HL-60 (cell line): ENCODE measurements at regions not wholly inside any gene's neighbourhood (a gene's known extent, or its start where the extent isn't known, plus 50 kb on each side); places are given as distances from the start of the nearest gene placed in this dataset.

Experiments
- CTCF ChIP-seq: IDR thresholded peaks from one replicate; pipeline ENCODE4 v1.5.1; 2011; ENCODE audit warnings: low read length, control low read depth, inconsistent platforms; ENCODE audit not compliant: insufficient read depth
- GABPA ChIP-seq: IDR thresholded peaks from 2 replicates; pipeline ENCODE4 v1.6.1; 2012; ENCODE audit warnings: low read depth
- POLR2AphosphoS5 ChIP-seq: IDR thresholded peaks from 2 replicates; pipeline ENCODE4 v1.6.1; 2012; ENCODE audit warnings: low read depth
- REST ChIP-seq: IDR thresholded peaks from 2 replicates; pipeline ENCODE4 v1.6.1; 2012; ENCODE audit warnings: low read depth; ENCODE audit not compliant: insufficient replicate concordance
- SPI1 ChIP-seq: IDR thresholded peaks from 2 replicates; pipeline ENCODE4 v1.6.1; 2012; ENCODE audit warnings: low read depth, mild to moderate bottlenecking, borderline replicate concordance

GRCh38 chr18:73670039-73670438 is 477.6 kb downstream of the FBXO15 start:
- no peak for TF ChIP-seq CTCF
- no peak for TF ChIP-seq POLR2AphosphoS5
- TF ChIP-seq GABPA = no peak
- no peak for TF ChIP-seq REST
- TF ChIP-seq SPI1 = no peak
